Hepatic stellate cell (primary cell): ENCODE measurements at regions not wholly inside any gene's neighbourhood (a gene's known extent, or its start where the extent isn't known, plus 50 kb on each side); places are given as distances from the start of the nearest gene placed in this dataset.
"Not testable (repeated sequence)": the region's sequence is repeated elsewhere in the genome, so short reads cannot be mapped to it uniquely, and the experiment has no call there.

ENCODE experiments used
- DNase-seq: peaks from one replicate; pipeline ENCODE4 v3.0.0; 2011; ENCODE audit warnings: low spot score

DNA sequence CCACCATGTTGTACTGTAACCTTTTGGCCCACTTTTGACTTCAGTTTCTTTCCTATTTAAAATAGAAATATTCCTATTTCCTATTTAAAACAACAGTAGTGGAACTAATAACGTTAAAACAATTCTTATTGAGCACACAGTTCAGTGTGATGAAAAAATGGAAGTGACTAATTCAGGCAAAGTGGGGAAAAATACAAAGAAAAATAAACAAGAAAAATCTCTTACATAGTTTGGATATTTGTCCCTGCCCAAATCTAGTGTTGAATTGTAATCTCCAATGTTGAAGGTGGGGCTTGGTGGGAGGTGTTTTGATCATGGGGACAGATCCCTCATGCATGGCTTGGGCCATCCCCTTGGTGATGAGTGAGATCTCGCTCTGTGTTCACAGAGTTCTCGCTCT lies 198.1 kb upstream of the CPHXL start:
- DNase-seq = no peak

DNA sequence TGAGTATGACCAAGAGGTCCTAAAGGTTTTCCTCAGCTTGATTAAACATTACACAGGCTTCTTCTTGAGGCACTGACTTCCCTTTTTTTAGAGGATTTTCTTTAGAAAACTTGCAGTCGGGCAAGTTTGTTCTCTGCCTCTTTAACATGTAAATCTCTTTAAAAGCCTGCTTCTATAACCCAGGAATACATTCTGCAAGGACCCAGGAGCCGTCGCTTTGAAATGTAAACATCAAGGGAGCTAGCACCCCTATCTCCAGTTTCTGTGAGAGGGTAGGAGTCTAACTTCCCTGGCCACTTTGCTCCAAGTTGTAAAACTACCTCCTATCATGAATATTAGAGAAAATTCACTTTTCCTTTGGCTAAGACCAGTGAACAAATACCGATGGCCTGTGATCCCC lies 201.5 kb upstream of the CPHXL start:
- no peak for DNase-seq

DNA sequence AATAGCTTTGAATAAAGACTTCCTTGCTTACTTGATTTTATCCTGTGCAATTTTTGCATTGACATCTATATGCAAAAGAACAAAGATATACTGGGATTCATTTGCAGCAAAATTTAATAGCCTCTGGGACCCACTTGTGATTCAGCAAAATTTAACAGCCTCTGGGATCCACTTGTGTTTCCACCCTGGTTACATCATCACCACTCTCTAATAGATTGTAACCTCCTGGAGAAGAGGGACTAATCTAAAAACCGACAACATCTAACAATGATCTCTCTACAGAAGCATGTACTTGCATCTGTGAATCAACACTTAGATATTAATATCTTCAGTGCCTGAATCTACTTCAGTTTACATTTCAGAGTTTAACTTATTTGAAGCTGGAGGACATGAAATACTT lies 202.0 kb upstream of the CPHXL start:
- no peak for DNase-seq

DNA sequence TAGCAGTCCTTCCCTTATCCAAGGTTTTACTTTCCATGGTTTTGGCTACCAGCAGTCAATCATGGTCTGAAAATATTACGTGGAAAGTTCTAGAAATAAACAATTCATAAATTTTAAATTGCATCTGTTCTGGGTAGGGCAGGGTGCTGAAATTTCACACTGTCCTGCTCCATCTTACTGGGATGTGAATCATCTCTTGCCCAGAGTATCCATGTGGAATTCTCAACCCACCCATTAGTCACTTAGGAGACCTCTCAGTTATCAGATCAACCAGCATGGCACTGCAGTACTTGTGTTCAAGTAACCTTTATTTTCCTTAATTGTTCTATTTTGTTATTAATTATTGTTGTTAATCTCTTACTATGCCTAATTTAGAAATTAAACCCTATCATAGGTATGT lies 202.8 kb upstream of the CPHXL start:
- no peak for DNase-seq

DNA sequence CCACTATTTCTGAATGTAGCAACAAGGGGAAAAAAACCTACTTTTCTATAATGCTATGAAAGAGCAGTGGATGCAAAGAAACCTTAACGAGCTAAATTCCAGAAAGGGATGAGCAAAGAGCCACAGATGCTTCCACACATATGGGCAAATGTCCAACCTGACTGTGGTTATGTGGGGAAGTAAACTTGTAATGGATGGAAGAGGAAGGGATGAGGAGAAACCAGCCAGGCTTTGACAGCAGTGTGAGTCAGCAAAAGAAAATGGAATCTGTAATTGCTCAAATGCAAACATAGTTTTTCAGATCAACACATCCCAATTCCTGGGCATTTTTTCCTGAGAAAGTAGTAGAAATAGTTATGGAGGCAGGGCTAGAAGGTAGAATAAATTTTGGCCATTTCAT lies 204.8 kb upstream of the CPHXL start:
- no peak for DNase-seq

DNA sequence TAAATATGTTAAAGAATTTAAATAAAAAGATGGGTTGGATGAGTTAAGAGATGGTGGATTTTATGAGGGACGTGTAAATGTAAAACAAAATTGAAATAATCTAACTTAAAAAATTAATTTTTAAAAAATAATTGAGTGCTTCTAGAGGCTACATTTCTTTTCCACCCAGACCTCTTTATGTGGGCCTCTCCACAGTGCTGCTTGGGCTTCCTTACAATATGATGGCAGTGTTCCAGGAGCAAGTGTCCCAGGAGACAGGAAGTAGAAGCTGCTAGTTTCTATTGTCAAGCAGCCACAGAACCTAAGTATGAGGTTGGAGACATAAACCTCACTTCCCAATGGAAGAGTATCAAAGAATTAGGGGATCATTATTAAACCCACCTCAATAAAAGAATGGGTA lies 205.7 kb upstream of the CPHXL start:
- DNase-seq = no peak

DNA sequence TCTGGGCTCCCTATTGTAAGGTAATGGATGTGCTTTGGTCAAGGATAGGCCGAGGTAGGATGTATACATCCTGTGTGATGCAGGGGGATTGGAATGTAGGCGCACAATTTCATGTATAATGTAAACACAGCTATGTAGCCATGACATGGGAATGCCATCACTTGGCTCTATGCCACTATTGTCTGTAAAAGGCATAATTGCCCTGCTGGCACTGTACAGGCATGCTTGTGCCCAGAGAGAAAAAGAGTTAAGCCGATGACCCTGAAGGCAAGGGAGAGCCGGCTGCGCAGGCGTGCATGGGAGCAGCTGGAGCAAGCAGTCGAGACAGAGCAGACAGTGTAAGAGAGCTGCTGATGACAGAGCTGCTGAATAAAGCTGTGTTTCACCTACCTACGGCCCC lies 212.5 kb upstream of the CPHXL start:
- DNase-seq = no peak

DNA sequence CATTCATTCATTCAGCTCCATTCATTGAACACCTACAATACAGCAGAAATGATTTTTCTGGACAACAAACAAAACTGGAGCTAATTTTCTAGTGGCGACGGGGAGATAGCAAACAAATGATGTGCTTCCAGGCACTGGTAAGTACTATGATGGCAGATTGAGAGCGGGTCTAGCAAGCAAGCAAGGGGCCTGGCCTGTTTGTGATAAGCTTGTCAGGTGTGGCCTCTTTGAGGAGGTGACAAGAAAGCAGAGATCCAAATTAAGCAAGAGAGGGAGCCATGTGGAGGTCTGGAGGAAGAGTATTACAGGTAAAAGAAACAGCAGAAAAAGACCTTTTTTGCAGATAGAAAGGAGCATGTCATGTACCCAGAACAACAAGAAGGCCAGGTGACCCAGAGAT lies 216.1 kb upstream of the CPHXL start:
- no peak for DNase-seq

DNA sequence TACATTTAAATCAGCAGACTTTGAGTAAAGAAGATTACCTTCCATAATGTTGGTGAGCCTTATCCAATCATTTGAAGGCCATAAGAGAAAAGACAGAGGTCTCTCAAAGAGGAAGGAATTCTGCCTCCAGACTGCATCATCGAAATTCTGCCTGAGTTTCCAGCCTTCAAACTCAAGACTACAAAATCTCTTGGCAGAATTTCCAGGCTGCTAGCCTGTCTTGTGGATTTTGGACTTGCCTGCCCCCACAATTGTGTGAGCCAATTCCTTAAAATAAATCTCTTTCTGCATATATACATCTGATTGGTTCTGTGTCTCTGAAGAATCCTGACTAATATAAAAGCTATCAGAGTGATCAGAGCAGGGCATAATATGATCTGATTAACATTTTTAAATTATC lies 216.6 kb upstream of the CPHXL start:
- DNase-seq = no peak

DNA sequence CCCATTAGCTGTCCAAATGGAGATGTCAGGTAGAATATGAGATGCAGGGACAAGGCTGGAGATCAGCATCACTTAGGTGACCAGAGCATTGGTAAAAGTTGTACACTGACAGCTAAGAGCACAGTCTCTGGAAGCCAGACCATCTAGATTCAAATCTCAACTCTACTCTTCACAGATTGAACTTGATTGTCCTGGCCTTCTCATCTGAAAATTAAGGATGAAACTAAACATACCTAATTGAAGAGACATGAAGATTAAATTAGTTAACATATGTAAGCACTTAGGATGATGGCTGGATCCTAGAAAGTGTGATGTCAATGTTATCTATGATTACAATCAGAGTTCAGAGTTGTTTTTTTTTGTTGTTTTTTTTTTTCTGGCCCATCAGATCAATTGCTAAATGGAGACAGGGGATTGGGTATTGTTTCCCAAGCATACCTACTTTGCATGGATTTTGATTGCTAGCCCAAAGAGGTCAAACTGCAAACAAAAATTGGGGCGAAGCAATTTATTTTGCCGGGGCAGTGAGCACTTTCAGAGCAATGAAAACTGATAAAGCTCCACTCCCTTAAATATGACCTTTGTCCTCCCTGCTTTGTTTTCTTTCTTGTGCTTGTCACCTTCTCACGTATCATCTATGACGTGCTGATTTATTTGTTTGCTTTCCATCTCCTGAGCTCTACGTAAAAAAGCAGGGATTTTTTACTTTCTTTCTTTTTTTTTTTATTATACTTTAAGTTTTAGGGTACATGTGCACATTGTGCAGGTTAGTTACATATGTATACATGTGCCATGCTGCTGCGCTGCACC lies 217.6 kb upstream of the CPHXL start:
- DNase-seq = no peak

DNA sequence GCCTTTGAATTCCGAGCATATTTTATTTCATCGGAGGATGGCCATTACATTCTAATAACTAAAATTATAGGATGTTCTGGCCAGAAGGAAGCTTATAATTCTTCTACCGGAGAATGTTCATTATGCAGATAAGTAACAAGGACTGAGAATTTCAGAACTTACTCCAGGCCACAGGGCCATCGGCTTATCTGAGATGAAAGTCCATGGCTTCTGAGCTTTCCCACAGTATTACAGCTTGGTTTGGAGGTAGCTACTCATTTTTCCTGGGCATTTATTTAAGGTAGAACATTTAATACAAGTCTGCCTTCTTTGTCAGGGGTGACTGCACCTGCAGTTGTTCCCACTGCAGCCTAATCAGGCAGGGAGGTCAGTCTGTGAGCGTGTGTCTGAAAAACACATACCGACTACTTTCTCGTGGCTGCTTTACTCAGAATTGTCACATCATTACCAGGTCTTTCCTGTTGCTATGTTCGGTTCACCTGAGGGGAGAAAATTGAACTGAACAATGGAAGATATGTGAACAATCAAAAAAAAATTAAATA lies 219.7 kb upstream of the CPHXL start:
- DNase-seq = no peak

DNA sequence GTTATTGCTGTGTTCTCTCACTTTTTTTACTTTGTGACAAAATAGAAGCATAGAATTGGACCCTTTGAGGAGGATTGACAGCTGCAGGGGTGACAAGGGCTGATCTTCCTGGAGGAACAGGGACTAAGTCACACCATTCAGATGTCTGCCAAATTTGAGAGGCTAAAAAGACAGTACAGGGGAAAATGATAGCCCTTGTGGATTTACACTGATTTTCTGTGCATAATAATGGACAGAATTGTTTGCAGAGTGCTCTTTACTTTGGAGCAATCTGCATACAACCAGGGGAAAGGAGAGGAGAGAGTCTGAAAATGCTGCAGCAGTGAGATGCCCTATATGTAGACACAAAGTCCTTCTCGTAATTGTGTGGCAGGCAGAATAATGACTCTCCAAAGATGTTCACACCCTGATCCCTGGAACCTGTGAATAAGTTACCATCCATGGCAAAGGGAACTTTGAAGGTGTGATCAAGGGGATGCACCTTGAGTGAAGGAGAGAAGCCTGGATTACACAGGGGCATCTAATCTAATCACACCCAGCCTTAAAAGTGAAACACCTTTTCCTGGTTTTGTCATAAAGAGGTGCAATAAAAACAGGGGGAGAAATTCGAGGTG lies 221.4 kb upstream of the CPHXL start:
- DNase-seq = no peak

DNA sequence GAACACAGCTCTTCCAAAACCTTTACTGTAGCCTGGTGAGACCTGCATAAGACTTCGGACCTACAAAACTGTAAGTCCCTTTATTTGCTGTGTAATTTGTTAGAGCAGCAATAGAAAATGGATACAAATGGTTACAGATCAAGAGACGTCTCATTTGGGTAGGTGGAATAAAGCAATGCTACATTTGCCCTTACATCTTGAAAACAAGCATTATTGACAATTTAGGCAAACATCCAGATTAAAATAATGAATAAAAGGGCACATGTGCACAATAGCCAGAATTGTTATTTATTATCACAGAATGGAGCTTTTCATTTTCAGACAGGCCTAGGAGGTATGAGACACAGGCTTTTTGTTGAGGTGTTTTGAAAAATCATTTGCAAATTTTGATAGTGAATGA lies 222.2 kb upstream of the CPHXL start:
- no peak for DNase-seq

DNA sequence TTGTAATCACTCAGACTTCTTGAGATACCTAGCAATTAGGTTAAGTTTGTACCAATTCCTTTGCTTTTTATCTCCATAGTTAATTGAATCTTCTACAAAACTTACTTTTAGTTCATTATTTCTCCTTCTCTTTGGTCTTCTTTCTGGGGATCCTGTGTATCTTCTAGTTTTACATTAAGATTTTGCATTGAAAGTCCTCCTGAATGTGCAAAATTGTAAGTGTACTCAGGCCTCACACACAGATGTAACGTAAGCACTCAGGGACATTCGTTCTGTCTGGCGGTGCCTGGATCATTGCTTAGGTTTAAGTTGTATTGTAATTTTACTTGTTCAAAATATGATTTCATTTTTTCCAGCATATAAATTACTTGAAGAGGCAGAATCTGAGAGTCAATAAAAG lies 222.6 kb upstream of the CPHXL start:
- no peak for DNase-seq

DNA sequence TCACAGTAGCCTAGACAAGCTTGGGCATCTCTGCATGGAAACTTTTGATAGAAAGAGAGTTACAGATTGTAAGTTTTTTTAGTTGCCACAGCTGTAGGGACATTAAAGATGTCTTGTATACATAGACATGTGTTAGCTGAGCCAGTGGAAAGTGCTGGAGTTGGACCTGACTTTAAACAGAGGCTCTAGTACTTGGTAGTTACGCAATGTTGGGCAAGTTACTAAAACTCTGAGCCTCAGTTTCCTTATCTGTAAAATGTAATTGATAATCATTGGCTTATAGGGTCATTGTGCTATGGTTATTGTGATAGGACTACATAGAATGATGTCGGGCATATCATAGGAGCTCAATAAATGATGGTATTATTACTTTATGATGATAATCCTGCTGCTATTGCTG lies 225.8 kb upstream of the CPHXL start:
- no peak for DNase-seq

DNA sequence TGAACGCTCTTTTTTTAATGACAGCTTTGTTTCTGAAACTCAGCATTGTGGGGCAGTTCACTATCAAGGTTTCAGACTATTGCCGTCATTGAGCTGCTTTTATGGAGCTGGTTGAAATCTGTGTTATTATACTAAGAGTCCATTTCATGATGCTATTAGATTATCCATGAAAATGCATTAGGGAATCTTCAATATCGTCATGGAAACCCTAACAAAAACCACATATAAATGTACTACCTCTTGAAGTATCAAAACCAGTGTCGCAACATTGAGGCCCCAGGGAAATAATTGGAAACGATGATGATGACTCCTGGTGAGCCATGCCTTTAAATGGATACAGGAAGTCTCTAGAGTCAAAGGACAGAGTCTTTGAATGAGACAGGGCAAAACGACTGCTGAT lies 231.6 kb upstream of the CPHXL start:
- no peak for DNase-seq

DNA sequence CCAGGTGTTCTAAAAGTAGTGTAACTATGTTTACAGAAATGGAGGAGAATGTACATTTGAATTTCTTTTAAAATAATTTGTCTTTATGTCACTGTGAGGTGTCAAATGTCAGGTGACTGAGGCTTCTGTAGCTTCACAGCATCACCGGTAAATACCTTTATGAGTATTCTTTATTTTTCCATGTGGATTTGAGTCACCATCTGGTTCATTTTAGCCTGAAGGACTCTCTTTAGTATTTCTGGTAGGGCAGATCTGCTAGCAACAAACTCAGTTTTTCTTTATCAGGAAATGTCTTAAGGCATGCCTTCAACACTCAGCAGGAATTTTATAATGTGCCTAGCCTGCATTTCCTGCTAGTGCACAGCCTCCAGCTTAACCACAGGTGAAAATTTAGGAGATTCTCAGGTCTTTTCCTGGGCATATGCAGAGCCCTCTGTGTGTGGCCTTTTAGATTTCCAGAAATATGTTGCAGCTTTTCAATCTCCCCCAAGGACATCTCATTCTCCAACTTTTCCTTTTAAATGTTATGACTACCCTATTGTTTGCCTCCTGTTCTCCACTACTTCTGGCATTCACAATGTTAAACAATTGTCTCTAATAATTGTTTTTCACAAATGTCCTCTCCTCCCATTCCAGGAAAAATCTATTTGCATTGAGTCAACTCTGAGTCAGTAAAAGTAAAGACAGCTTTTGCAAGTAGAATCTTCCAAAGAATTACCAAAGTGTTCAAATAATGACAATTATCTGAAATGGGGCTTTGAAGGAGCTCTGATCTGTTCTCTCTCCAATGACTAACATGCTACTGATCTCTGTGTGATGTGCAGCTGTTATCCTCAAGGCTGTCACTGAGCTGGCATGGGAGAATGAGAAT lies 239.4 kb upstream of the CPHXL start:
- DNase-seq = no peak

DNA sequence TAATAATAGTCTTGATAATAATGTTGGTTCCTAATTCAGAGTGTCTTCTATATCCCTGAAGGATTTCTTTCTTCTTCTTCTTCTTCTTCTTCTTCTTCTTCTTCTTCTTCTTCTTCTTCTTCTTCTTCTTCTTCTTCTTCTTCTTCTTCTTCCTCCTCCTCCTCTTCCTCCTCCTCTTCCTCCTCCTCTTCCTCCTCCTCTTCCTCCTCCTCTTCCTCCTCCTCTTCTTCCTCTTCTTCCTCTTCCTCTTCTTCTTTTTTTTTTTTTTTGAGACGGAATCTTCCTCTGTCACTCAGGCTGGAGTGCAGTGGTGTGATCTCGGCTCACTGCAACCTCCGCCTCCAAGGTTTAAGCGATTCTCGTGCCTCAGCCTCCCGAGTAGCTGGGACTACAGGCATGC lies 242.8 kb upstream of the CPHXL start:
- not testable (repeated sequence) for DNase-seq

DNA sequence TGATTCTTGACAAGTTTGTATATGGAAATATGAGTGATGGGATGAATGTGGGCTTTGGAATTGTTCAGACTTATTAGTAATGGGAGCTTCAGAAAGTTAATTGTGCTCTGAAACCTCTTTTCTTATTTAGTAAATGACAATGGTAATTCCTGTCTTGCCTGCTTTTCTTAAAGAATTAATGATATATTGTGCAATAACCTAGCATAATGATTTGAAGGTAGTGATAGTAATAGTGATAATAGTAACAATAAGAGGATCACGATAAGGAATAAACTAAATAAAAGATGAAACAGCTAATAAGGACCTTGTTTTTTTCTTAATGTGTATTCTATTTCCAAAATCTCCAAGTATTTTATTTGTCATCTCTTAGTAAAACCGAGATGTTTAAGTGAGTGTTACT lies 245.0 kb upstream of the CPHXL start:
- DNase-seq = no peak

DNA sequence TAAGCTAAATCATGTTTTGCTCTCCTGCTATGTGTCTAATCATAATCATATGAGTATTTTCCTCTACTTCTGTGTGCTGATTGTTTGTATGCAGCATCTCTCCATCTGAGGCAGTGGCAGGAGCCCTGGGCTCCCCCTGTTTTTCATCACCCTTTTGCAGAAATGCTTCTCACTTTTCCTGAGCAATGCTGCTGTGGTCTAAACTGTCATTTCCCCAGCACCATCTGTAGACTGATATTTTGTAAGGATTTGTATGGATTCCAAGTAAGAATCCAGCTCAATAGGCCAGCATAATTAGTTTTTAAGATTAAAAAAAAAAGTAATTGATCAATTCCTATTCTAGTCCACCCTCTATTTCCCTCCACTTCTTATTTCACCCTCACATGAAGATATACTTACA lies 257.0 kb upstream of the CPHXL start:
- no peak for DNase-seq

DNA sequence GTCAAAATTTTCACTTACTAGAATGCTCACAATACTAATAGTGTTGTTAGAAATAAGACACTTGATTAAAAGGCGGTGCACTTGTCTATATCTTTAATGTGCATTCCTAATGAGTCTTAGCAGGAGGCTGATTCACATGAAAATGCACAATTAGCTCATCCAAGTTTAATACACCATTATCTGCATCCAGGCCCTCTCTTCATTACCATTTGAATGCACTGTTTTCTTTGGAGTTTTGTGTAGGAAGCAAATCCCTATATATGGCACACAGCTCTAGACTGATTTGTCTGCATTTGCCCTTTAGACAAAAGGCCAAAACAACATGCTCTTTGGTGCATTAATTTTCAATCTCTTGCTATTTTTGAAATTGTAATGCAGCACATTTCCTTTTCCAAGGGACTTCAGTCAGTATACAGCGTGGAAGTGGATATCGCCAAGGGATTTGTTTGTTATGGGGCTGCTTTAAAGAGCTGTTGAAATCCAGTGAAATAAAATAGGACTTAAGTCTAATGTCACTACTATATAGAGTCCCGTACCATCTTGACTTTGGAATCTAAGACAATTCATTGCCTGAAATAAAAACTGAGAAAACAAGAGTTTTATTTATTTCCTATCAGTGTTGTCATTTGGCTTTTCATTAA lies 257.6 kb upstream of the CPHXL start:
- DNase-seq = no peak

DNA sequence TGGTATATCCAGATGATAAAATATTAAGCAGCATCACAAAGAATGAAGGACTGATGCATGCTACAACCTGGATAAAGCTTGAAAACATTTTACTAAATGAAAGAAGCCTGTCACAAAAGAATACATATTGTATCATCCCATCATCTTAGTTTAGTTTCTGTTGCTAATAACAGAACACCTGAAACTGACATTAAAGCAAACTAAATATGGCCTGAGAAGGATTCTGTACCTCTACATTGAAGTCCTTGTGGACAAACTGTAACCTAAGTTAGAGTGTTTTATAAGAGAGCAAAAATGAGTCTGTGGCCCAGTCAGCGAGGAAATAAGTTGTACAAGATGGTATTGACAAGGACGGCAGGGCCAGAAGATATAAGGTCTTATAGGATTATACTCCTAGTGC lies 261.0 kb upstream of the CPHXL start:
- no peak for DNase-seq
